Mesenchymal stem cell (in vitro differentiated cells and primary cell): ENCODE measurements at regions not wholly inside any gene's neighbourhood (a gene's known extent, or its start where the extent isn't known, plus 50 kb on each side); places are given as distances from the start of the nearest gene placed in this dataset.

ENCODE experiments used
- DNase-seq: peaks from one replicate; pipeline ENCODE4 v3.0.0-alpha.2; 2013
- H2AFZ ChIP-seq: one replicate; pipeline ENCODE4 v1.6.1; 2013; ENCODE audit warnings: low read depth, mild to moderate bottlenecking, control low read depth, inconsistent platforms, low read length, moderate library complexity
- H2AK5ac ChIP-seq: 2 replicates; pipeline ENCODE4 v1.6.1; 2013; ENCODE audit warnings: low read length, moderate library complexity, mild to moderate bottlenecking, inconsistent platforms; ENCODE audit not compliant: severe bottlenecking
- H2BK120ac ChIP-seq: one replicate; pipeline ENCODE4 v1.6.1; 2013; ENCODE audit warnings: low read depth, mild to moderate bottlenecking, inconsistent platforms, low read length, moderate library complexity
- H2BK12ac ChIP-seq, 2 experiments: one replicate each; pipeline ENCODE4 v1.6.1; 2013; ENCODE audit warnings: inconsistent platforms in 2 of 2, low read length in 2 of 2, mild to moderate bottlenecking in 2 of 2, moderate library complexity in 2 of 2, control low read depth in 1 of 2
- H2BK15ac ChIP-seq: one replicate; pipeline ENCODE4 v1.6.1; 2013; ENCODE audit warnings: mild to moderate bottlenecking, low read depth, inconsistent platforms; ENCODE audit not compliant: poor library complexity, severe bottlenecking
- H2BK5ac ChIP-seq: 2 replicates; pipeline ENCODE4 v1.6.1; 2013; ENCODE audit warnings: low read depth, mild to moderate bottlenecking, low read length, control low read depth, inconsistent platforms; ENCODE audit not compliant: poor library complexity, severe bottlenecking
- H3K14ac ChIP-seq, 2 experiments: one replicate each; pipeline ENCODE4 v1.6.1; 2013; ENCODE audit warnings: inconsistent platforms in 2 of 2, low read length in 2 of 2, control low read depth in 1 of 2, mild to moderate bottlenecking in 1 of 2, moderate library complexity in 1 of 2
- H3K18ac ChIP-seq, 2 experiments: one replicate each; pipeline ENCODE4 v1.6.1; 2013; ENCODE audit warnings: inconsistent platforms in 2 of 2, low read length in 2 of 2, control low read depth in 1 of 2, low read depth in 1 of 2, mild to moderate bottlenecking in 1 of 2
- H3K23ac ChIP-seq, 2 experiments: one replicate each; pipeline ENCODE4 v1.6.1; 2013; ENCODE audit warnings: inconsistent platforms in 2 of 2, low read length in 2 of 2, mild to moderate bottlenecking in 2 of 2, moderate library complexity in 2 of 2, control low read depth in 1 of 2
- H3K27ac ChIP-seq: 2 replicates; pipeline ENCODE4 v1.5.1; 2013; ENCODE audit warnings: mild to moderate bottlenecking, moderate library complexity, low read length, control low read depth, inconsistent platforms; ENCODE audit not compliant: poor library complexity, severe bottlenecking
- H3K27me3 ChIP-seq, 2 experiments: 2 replicates each; pipeline versions ENCODE4 v1.6.1 to v1.7.0; 2013; ENCODE audit warnings: low read length in 2 of 2, mild to moderate bottlenecking in 2 of 2, moderate library complexity in 2 of 2, control low read depth in 1 of 2, inconsistent platforms in 1 of 2; ENCODE audit not compliant: control insufficient read depth in 1 of 2, insufficient read depth in 1 of 2
- H3K36me3 ChIP-seq, 2 experiments: 2 replicates each; pipeline versions ENCODE4 v1.6.1 to v1.7.0; 2013; ENCODE audit warnings: low read length in 2 of 2, control low read depth in 1 of 2, inconsistent platforms in 1 of 2, low read depth in 1 of 2, mild to moderate bottlenecking in 1 of 2; ENCODE audit not compliant: insufficient read depth in 2 of 2, control insufficient read depth in 1 of 2
- H3K4ac ChIP-seq, 2 experiments: one replicate each; pipeline ENCODE4 v1.6.1; 2013; ENCODE audit warnings: inconsistent platforms in 2 of 2, low read length in 2 of 2, mild to moderate bottlenecking in 2 of 2, moderate library complexity in 2 of 2, control low read depth in 1 of 2, low read depth in 1 of 2
- H3K4me1 ChIP-seq: 2 replicates; pipeline ENCODE4 v1.6.1; 2013; ENCODE audit warnings: low read depth, low read length, control low read depth; ENCODE audit not compliant: control insufficient read depth, insufficient read depth
- H3K4me2 ChIP-seq: 2 replicates; pipeline ENCODE4 v1.6.1; 2013; ENCODE audit warnings: low read length, mild to moderate bottlenecking, inconsistent platforms; ENCODE audit not compliant: poor library complexity, severe bottlenecking
- H3K4me3 ChIP-seq, 2 experiments: 2 replicates each; pipeline versions ENCODE4 v1.5.1 to v1.7.0; 2013; ENCODE audit warnings: low read length in 2 of 2, mild to moderate bottlenecking in 2 of 2, control low read depth in 1 of 2, low read depth in 1 of 2; ENCODE audit not compliant: insufficient read depth in 1 of 2
- H3K79me1 ChIP-seq: replicated peaks from 2 replicates; pipeline ENCODE4 v1.6.1; 2013; ENCODE audit warnings: mild to moderate bottlenecking, control low read depth, low read length, inconsistent platforms; ENCODE audit not compliant: poor library complexity, severe bottlenecking
- H3K9ac ChIP-seq: 2 replicates; pipeline ENCODE4 v1.7.0; 2013; ENCODE audit warnings: mild to moderate bottlenecking, low read length, moderate library complexity
- H3K9me3 ChIP-seq: 2 replicates; pipeline ENCODE4 v1.7.0; 2013; ENCODE audit warnings: mild to moderate bottlenecking, low read length; ENCODE audit not compliant: control insufficient read depth
- H4K8ac ChIP-seq: one replicate; pipeline ENCODE4 v1.6.1; 2013; ENCODE audit warnings: inconsistent platforms, mild to moderate bottlenecking, low read length, moderate library complexity
- H4K91ac ChIP-seq: one replicate; pipeline ENCODE4 v1.6.1; 2013; ENCODE audit warnings: mild to moderate bottlenecking, low read length, inconsistent platforms
- WGBS: methylation state at CpG from one replicate; pipeline ENCODE4 v1.1.7; 2013; ENCODE audit warnings: mixed read lengths; 5-methylcytosine and 5-hydroxymethylcytosine counted together

DNA sequence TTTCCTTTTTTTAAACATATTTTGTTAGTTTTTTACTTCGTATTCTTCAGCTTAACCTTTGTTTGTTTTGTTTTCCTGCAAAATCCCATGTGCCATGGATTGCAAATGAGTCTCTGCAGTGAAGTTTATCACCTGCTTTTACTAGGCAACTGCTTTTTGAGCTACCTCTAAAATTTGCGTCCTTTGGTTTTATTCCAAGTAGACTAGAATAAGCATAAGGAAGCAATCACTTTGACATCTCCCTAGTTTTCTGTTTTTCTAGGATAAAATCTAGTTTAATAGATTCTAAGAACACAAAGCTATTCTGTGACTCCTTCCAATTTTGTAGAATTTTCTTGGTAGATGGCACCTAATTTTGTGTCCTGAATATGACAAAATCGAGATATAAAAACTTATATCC is 1059.2 kb downstream of the OTOL1 start:
- H3K14ac ChIP-seq = no peak overlapping the region
- no peak overlapping the region for H3K4me3 ChIP-seq
- H4K8ac ChIP-seq = no peak overlapping the region
- H2BK12ac ChIP-seq = no peak overlapping the region
- WGBS = 85% methylated on average over 1 of the region's 3 CpGs
- no peak for DNase-seq
- no peak overlapping the region for H3K4me2 ChIP-seq
- no peaks in the 10 kb centered on the region for H3K9me3 ChIP-seq
- H3K23ac ChIP-seq = no peak overlapping the region
- H2BK15ac ChIP-seq = no peak overlapping the region
- H2AFZ ChIP-seq = no peak overlapping the region
- H3K4ac ChIP-seq = no peak overlapping the region
- H3K9ac ChIP-seq = no peak overlapping the region
- no peaks in the 10 kb centered on the region for H3K36me3 ChIP-seq
- no peak overlapping the region for H2BK5ac ChIP-seq
- no peak overlapping the region for H3K27ac ChIP-seq
- no peak overlapping the region for H2BK120ac ChIP-seq
- H4K91ac ChIP-seq = no peak overlapping the region
- H3K79me1 ChIP-seq = no peaks in the 10 kb centered on the region
- H2AK5ac ChIP-seq = no peak overlapping the region
- H3K4me1 ChIP-seq = no peaks in the 10 kb centered on the region
- no peak overlapping the region for H3K18ac ChIP-seq
- H3K27me3 ChIP-seq = no peaks in the 10 kb centered on the region

DNA sequence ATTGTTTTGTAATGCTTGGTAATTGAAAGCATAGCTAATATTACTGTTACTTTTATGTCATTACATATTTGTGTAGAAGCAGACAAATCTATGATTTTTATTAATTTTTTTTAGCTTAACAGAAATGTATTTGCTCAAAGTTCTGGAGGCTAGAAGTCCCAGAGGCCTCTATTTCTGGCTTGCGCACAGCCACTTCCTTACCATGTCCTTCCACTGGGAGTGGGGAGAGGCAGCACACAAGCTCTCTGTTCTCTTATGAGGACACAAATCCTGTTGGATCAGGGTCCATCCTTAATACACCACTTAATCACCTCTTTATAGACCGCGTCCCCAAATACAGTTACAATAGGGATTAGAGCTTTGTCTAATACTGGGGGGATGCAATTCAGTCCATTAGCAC is 1061.4 kb downstream of the OTOL1 start:
- Histone ChIP-seq H3K27ac (no peak overlapping the region), H2BK5ac (no peak overlapping the region), H3K4me2 (no peak overlapping the region), H3K4me1 (no peaks in the 10 kb centered on the region), H3K18ac (no peak overlapping the region), H2AK5ac (no peak overlapping the region), H3K9ac (no peak overlapping the region), H2AFZ (no peak overlapping the region), H3K9me3 (no peaks in the 10 kb centered on the region), H3K4ac (no peak overlapping the region), H3K79me1 (no peaks in the 10 kb centered on the region), H4K8ac (no peak overlapping the region), H3K36me3 (no peaks in the 10 kb centered on the region), H2BK12ac (no peak overlapping the region), H2BK120ac (no peak overlapping the region), H3K4me3 (no peak overlapping the region), H3K27me3 (no peaks in the 10 kb centered on the region), H4K91ac (no peak overlapping the region), H3K14ac (no peak overlapping the region), H2BK15ac (no peak overlapping the region), H3K23ac (no peak overlapping the region)
- DNase-seq = no peak
- 100% methylated on average over 1 of the region's 3 CpGs for WGBS

DNA sequence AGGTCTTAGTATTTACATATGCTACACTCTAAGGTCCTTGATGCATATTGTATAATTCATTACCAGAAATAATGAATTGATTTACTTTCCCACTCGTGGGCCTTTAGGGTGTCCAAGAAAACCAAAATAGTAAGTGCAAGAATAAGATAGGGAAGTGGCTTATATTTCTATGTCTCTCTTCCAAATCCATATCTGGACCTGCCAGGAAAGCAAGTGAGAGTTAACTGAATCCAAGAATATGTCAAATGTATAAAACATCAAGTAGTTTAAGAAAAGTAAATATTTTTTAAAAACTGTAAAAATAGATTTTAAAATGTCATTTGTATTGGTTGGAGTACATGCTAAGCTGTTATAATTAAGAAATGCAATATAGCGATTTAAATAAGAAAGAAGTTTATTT is 1072.1 kb downstream of the OTOL1 start:
- WGBS = no CpG with 5 or more reads among the region's 2 CpGs
- Histone ChIP-seq H2BK120ac (no peak overlapping the region), H3K18ac (no peak overlapping the region), H3K14ac (no peak overlapping the region), H2BK15ac (no peak overlapping the region), H3K79me1 (no peaks in the 10 kb centered on the region), H4K91ac (no peak overlapping the region), H2AK5ac (no peak overlapping the region), H3K4me2 (no peak overlapping the region), H4K8ac (no peak overlapping the region), H2BK12ac (no peak overlapping the region), H3K27ac (no peak overlapping the region), H2BK5ac (no peak overlapping the region), H3K4me1 (no peaks in the 10 kb centered on the region), H3K4ac (no peak overlapping the region), H3K27me3 (no peaks in the 10 kb centered on the region), H3K4me3 (no peak overlapping the region), H3K36me3 (no peaks in the 10 kb centered on the region), H3K9me3 (no peaks in the 10 kb centered on the region), H2AFZ (no peak overlapping the region), H3K23ac (no peak overlapping the region), H3K9ac (no peak overlapping the region)
- no peak for DNase-seq

DNA sequence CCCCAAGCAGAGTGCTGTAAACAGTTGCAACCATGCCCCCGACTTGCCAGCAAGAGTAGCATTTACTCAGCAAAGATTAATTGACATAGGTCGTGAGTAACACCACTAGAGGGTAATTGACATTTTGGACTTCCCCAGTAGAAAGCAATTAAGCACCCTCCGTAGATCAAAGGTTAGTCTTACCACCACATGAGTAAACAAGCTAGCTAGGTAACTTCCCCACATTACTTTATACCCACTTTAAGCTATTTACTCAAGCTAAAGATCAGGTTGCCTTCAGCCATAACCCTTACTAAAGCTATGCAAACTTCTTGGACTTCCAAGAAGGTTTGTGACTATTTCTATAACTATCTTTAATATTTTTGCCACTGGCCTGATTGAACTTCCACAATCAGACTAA is 1072.7 kb downstream of the OTOL1 start:
- Histone ChIP-seq H2AK5ac (no peak overlapping the region), H3K14ac (no peak overlapping the region), H2AFZ (no peak overlapping the region), H2BK120ac (no peak overlapping the region), H2BK15ac (no peak overlapping the region), H3K27ac (no peak overlapping the region), H3K18ac (peak overlapping the region in 1 of 2 experiments; percentile 41), H3K23ac (no peak overlapping the region), H4K91ac (no peak overlapping the region), H3K4me2 (no peak overlapping the region), H3K36me3 (no peaks in the 10 kb centered on the region), H3K9me3 (no peaks in the 10 kb centered on the region), H3K4me3 (no peak overlapping the region), H4K8ac (no peak overlapping the region), H3K4me1 (no peaks in the 10 kb centered on the region), H2BK5ac (no peak overlapping the region), H3K4ac (no peak overlapping the region), H3K27me3 (no peaks in the 10 kb centered on the region), H2BK12ac (no peak overlapping the region), H3K79me1 (no peaks in the 10 kb centered on the region), H3K9ac (no peak overlapping the region)
- DNase-seq = peak; percentile 8
- 44% methylated on average over 3 of the region's 3 CpGs for WGBS
